PC-3 (cell line): ENCODE measurements at regions not wholly inside any gene's neighbourhood (a gene's known extent, or its start where the extent isn't known, plus 50 kb on each side); places are given as distances from the start of the nearest gene placed in this dataset.
"Not testable (repeated sequence)": the region's sequence is repeated elsewhere in the genome, so short reads cannot be mapped to it uniquely, and the experiment has no call there.

ENCODE experiments used
- ATAC-seq: fragments of 200-7000 bp; cut with Tn5 transposase; 2 replicates; pipeline ENCODE4 v1.9.1; 2020; ENCODE audit warnings: mild to moderate bottlenecking, moderate library complexity
- BruUV-seq: library from RNA; stranded (reverse); fragments of 400-500 nt; replicated peaks from 2 replicates; lab custom pipeline; 2021; lab: Mats Ljungman, UMichigan
- CTCF ChIA-PET: fragments of 300-600 bp; sonication (Branson Sonifier 250); formaldehyde crosslinking; loops from one replicate; lab custom pipeline; 2022; ENCODE audit warnings: antibody characterized with exemption; lab: Charles Lee
- POLR2A ChIA-PET: fragments of 300-600 bp; sonication (Branson Sonifier 250); formaldehyde crosslinking; loops from one replicate; lab custom pipeline; 2022; ENCODE audit warnings: antibody characterized with exemption; ENCODE audit not compliant: unreplicated experiment; lab: Charles Lee
- DNase-seq: peaks from one replicate; pipeline ENCODE4 v3.0.0-alpha.2; 2015
- H2AFZ ChIP-seq: fragments of 300-600 bp; sonication (generic); 2 replicates; pipeline ENCODE4 v1.6.0; 2016; ENCODE audit warnings: antibody characterized with exemption, low read length
- H3F3A ChIP-seq: fragments of 300-600 bp; sonication (generic); one replicate; pipeline ENCODE4 v1.6.0; 2017; ENCODE audit warnings: antibody characterized with exemption, low read length, control low read depth, mild to moderate bottlenecking; ENCODE audit not compliant: unreplicated experiment
- H3K27ac ChIP-seq: fragments of 300-600 bp; sonication (generic); 2 replicates; pipeline ENCODE4 v1.5.1; 2016; ENCODE audit warnings: mild to moderate bottlenecking, low read length
- H3K27me3 ChIP-seq: fragments of 300-600 bp; sonication (generic); 2 replicates; pipeline ENCODE4 v1.6.1; 2016; ENCODE audit warnings: low read length, mixed read lengths
- H3K36me3 ChIP-seq: fragments of 300-600 bp; sonication (generic); 2 replicates; pipeline ENCODE4 v1.6.1; 2016; ENCODE audit warnings: low read depth, mixed run types, low read length, mixed read lengths
- H3K4me1 ChIP-seq: fragments of 300-600 bp; sonication (generic); 2 replicates; pipeline ENCODE4 v1.5.1; 2016; ENCODE audit warnings: low read length; ENCODE audit not compliant: insufficient read depth
- H3K4me2 ChIP-seq: fragments of 300-600 bp; sonication (generic); 2 replicates; pipeline ENCODE4 v1.6.0; 2016; ENCODE audit warnings: low read length
- H3K4me3 ChIP-seq: fragments of 300-600 bp; sonication (generic); 2 replicates; pipeline ENCODE4 v1.5.1; 2016; ENCODE audit warnings: mild to moderate bottlenecking, low read length, mixed read lengths
- H3K79me2 ChIP-seq: fragments of 300-600 bp; sonication (generic); 2 replicates; pipeline ENCODE4 v1.6.1; 2017; ENCODE audit warnings: low read length, mixed read lengths
- H3K9ac ChIP-seq: fragments of 300-600 bp; sonication (generic); 2 replicates; pipeline ENCODE4 v1.6.0; 2016; ENCODE audit warnings: mild to moderate bottlenecking, low read length
- H3K9me2 ChIP-seq: fragments of 300-600 bp; sonication (generic); replicated peaks from 2 replicates; pipeline ENCODE4 v1.6.1; 2016; ENCODE audit warnings: mixed run types, low read length, mixed read lengths
- H3K9me3 ChIP-seq: fragments of 300-600 bp; sonication (generic); 2 replicates; pipeline ENCODE4 v1.6.1; 2016; ENCODE audit warnings: low read length, mixed read lengths
- H4K20me1 ChIP-seq: fragments of 300-600 bp; sonication (generic); 2 replicates; pipeline ENCODE4 v1.6.1; 2016; ENCODE audit warnings: low read length, mixed read lengths
- EZH2 ChIP-seq: fragments of 300-600 bp; sonication (generic); IDR thresholded peaks from one replicate; pipeline ENCODE4 v1.6.1; 2017; ENCODE audit warnings: antibody characterized with exemption, mild to moderate bottlenecking, low read length; ENCODE audit not compliant: unreplicated experiment
- EZH2phosphoT487 ChIP-seq: fragments of 300-600 bp; sonication (generic); IDR thresholded peaks from 2 replicates; pipeline ENCODE4 v1.6.1; 2018; ENCODE audit warnings: mild to moderate bottlenecking, antibody characterized with exemption, low read length, borderline replicate concordance
- intact Hi-C: fragments of 100-400 bp; cut with micrococcal nuclease; formaldehyde crosslinking; loops from 2 replicates; pipeline ENCODE4 v1.9.0; 2023
- TF ChIP-seq, protein P1 (sequence below): fragments of 300-600 bp; sonication (generic); conservative IDR thresholded peaks from 2 replicates; pipeline ENCODE4 v1.5.1; 2017; ENCODE audit warnings: antibody characterized with exemption, low read depth, mild to moderate bottlenecking, low read length

DNA sequence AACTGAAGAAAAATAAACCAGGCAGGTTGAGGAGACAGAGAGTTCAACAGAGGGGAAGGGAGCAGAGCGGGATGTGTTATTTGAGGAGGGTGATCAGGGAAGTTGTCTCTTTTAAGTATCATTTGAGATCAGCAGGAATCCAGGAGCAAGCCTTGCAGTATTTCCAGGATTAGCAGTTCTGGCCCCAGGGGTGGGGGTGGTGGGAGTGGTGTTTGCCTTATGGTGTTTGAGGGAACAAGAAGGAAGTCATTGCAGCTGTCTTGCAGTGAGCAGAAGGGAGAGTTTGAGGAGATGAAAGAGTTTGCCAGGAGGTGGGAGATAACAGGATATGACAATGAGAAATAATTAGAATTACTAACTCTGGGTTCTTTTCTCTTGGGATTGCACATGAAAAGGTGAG is 418.6 kb downstream of the NELL2 start:
- Histone ChIP-seq H3K9me3 (no peaks in the 10 kb centered on the region), H3K27me3 (peaks cover 52% of the 10 kb centered on the region), H3K9ac (no peak overlapping the region), H3K36me3 (no peaks in the 10 kb centered on the region), H3K4me3 (no peak overlapping the region), H3K9me2 (no peaks in the 10 kb centered on the region), H3K79me2 (no peaks in the 10 kb centered on the region), H3K27ac (no peak overlapping the region), H2AFZ (no peak overlapping the region), H4K20me1 (no peaks in the 10 kb centered on the region), H3K4me1 (no peaks in the 10 kb centered on the region), H3K4me2 (no peak overlapping the region), H3F3A (no peaks in the 10 kb centered on the region)
- DNase-seq (no peak), ATAC-seq (no peak; the same call in 1 of the 2 replicates)
- ChIA-PET CTCF (no interaction called here), POLR2A (no interaction called here)
- TF ChIP-seq EZH2phosphoT487: no peak
- TF ChIP-seq, protein P1, sequence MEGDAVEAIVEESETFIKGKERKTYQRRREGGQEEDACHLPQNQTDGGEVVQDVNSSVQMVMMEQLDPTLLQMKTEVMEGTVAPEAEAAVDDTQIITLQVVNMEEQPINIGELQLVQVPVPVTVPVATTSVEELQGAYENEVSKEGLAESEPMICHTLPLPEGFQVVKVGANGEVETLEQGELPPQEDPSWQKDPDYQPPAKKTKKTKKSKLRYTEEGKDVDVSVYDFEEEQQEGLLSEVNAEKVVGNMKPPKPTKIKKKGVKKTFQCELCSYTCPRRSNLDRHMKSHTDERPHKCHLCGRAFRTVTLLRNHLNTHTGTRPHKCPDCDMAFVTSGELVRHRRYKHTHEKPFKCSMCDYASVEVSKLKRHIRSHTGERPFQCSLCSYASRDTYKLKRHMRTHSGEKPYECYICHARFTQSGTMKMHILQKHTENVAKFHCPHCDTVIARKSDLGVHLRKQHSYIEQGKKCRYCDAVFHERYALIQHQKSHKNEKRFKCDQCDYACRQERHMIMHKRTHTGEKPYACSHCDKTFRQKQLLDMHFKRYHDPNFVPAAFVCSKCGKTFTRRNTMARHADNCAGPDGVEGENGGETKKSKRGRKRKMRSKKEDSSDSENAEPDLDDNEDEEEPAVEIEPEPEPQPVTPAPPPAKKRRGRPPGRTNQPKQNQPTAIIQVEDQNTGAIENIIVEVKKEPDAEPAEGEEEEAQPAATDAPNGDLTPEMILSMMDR: no peak
- no peak for TF ChIP-seq EZH2
- no TSS peak for BruUV-seq
- intact Hi-C loops: no loop called here

DNA sequence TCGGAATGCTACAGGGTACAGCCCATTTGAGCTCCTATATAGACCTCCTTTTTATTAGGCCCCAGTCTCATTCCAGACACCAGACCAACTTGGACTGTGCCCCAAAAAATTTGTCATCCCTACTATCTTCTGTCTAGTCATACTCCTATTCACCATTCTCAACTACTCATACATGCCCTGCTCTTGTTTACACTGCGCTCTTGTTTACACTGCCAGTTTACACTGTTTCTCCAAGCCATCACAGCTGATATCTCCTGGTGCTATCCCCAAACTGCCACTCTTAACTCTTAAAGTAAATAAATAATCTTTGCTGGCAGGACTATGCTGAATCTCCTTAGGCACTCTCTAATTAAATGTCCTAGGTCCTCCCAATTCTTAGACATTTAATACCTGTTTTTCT is 421.2 kb downstream of the NELL2 start:
- H3K36me3 ChIP-seq, ATAC-seq, H3K9me3 ChIP-seq, H3F3A ChIP-seq, intact Hi-C loops, H3K4me3 ChIP-seq, H4K20me1 ChIP-seq, BruUV-seq, H3K27ac ChIP-seq, H3K4me2 ChIP-seq, CTCF ChIA-PET, H2AFZ ChIP-seq, H3K9me2 ChIP-seq, DNase-seq, H3K4me1 ChIP-seq, H3K9ac ChIP-seq, POLR2A ChIA-PET, H3K79me2 ChIP-seq: not testable (repeated sequence)
- peaks cover 38% of the 10 kb centered on the region for H3K27me3 ChIP-seq

DNA sequence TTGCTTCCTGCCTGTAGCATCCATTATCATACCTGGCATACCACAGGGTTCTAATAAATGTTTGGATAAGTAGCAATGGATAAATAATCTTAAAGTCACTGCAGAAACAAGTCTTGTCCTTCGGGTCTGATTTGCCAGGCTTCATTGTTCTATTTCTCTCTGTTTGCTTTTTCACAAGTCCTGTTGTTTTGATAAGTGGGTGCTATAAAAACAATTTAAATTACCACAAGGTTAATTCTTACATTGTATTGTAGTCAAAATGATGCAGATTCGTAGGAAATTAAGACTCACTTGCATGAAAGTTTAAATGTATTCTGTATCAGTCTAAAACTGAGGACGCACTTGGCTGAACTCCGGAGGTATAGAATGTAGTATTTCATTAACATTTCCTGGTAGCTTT is 429.9 kb downstream of the NELL2 start:
- POLR2A ChIA-PET: no interaction called here

More for the DNA sequence above, 429.9 kb downstream of the NELL2 start:
- no peaks in the 10 kb centered on the region for H3K79me2 ChIP-seq
- no peak overlapping the region for H3K9ac ChIP-seq
- no peaks in the 10 kb centered on the region for H4K20me1 ChIP-seq
- no peak for DNase-seq
- no peaks in the 10 kb centered on the region for H3K9me2 ChIP-seq
- no peaks in the 10 kb centered on the region for H3K9me3 ChIP-seq
- H3K27me3 ChIP-seq: peaks cover 39% of the 10 kb centered on the region
- intact Hi-C loops: no loop called here
- no peaks in the 10 kb centered on the region for H3F3A ChIP-seq
- H3K4me3 ChIP-seq: no peak overlapping the region
- no peak for TF ChIP-seq EZH2
- no peak for TF ChIP-seq EZH2phosphoT487
- TF ChIP-seq, protein P1: no peak
- no peak overlapping the region for H3K4me2 ChIP-seq
- H3K36me3 ChIP-seq: no peaks in the 10 kb centered on the region
- H3K4me1 ChIP-seq: no peaks in the 10 kb centered on the region
- CTCF ChIA-PET: no interaction called here
- H3K27ac ChIP-seq: no peak overlapping the region
- no peak for ATAC-seq
- H2AFZ ChIP-seq: no peak overlapping the region
- no TSS peak for BruUV-seq
